SK-N-SH treated with all-trans-retinoic acid at 6 μM for 48 hours (cell line): ENCODE measurements at regions not wholly inside any gene's neighbourhood (a gene's known extent, or its start where the extent isn't known, plus 50 kb on each side); places are given as distances from the start of the nearest gene placed in this dataset.

ENCODE experiments used
- ATAC-seq: fragments of 200-7000 bp; cut with Tn5 transposase; 3 replicates; pipeline ENCODE4 v1.9.1; 2020; ENCODE audit warnings: mild to moderate bottlenecking, moderate library complexity
- ARNTL ChIP-seq: fragments of 450-650 bp; formaldehyde crosslinking; IDR thresholded peaks from 2 replicates; pipeline ENCODE4 v1.5.0; 2020; ENCODE audit warnings: low read depth, mild to moderate bottlenecking, moderate library complexity, borderline replicate concordance
- BACH2 ChIP-seq: fragments of 250-450 bp; sonication (Bioruptor Pico); IDR thresholded peaks from 2 replicates; pipeline ENCODE4 v1.9.0; 2021; ENCODE audit warnings: mild to moderate bottlenecking, borderline replicate concordance
- CSDC2 ChIP-seq: fragments of 250-450 bp; sonication (Bioruptor Pico); IDR thresholded peaks from 2 replicates; pipeline ENCODE4 v1.5.0; 2020; ENCODE audit warnings: mild to moderate bottlenecking, moderate library complexity
- ESRRG ChIP-seq: fragments of 250-450 bp; sonication (Bioruptor Pico); IDR thresholded peaks from 2 replicates; pipeline ENCODE4 v1.6.1; 2021; ENCODE audit warnings: mild to moderate bottlenecking
- GLIS3 ChIP-seq: fragments of 250-450 bp; sonication (Bioruptor Pico); IDR thresholded peaks from 2 replicates; pipeline ENCODE4 v1.5.0; 2020; ENCODE audit warnings: mild to moderate bottlenecking, moderate library complexity
- ISL1 ChIP-seq: fragments of 250-450 bp; sonication (Bioruptor Pico); IDR thresholded peaks from 2 replicates; pipeline ENCODE4 v2.1.2; 2022; ENCODE audit warnings: mild to moderate bottlenecking, moderate library complexity
- OSR1 ChIP-seq: fragments of 250-450 bp; sonication (Bioruptor Pico); IDR thresholded peaks from 2 replicates; pipeline ENCODE4 v1.8.0; 2022; ENCODE audit warnings: moderate library complexity, mild to moderate bottlenecking, inconsistent platforms
- PPARA ChIP-seq: fragments of 250-450 bp; sonication (Bioruptor Pico); IDR thresholded peaks from 2 replicates; pipeline ENCODE4 v1.5.0; 2020; ENCODE audit warnings: mild to moderate bottlenecking, borderline replicate concordance
- RARB ChIP-seq: fragments of 250-450 bp; sonication (Bioruptor Pico); IDR thresholded peaks from 2 replicates; pipeline ENCODE4 v1.8.0; 2021; ENCODE audit warnings: mild to moderate bottlenecking, moderate library complexity
- SNAI2 ChIP-seq: fragments of 250-450 bp; sonication (Bioruptor Pico); IDR thresholded peaks from 2 replicates; pipeline ENCODE4 v1.5.0; 2020; ENCODE audit warnings: mild to moderate bottlenecking, moderate library complexity
- TCF4 ChIP-seq: fragments of 250-450 bp; sonication (Bioruptor Pico); IDR thresholded peaks from 2 replicates; pipeline ENCODE4 v1.8.0; 2021; ENCODE audit warnings: mild to moderate bottlenecking, moderate library complexity, borderline replicate concordance
- TOX ChIP-seq: fragments of 250-450 bp; sonication (Bioruptor Pico); IDR thresholded peaks from 2 replicates; pipeline ENCODE4 v1.8.0; 2021; ENCODE audit warnings: mild to moderate bottlenecking, moderate library complexity, borderline replicate concordance
- ZFP3 ChIP-seq: fragments of 250-450 bp; sonication (Bioruptor Pico); IDR thresholded peaks from 2 replicates; pipeline ENCODE4 v1.5.0; 2020; ENCODE audit warnings: mild to moderate bottlenecking, moderate library complexity
- ZFP30 ChIP-seq: fragments of 450-650 bp; formaldehyde crosslinking; IDR thresholded peaks from 2 replicates; pipeline ENCODE4 v1.5.0; 2022; ENCODE audit warnings: mild to moderate bottlenecking, moderate library complexity
- ZNF565 ChIP-seq: fragments of 450-650 bp; formaldehyde crosslinking; conservative IDR thresholded peaks from 2 replicates; pipeline ENCODE4 v1.5.0; 2020; ENCODE audit warnings: low read depth, mild to moderate bottlenecking, moderate library complexity
- ZNF8 ChIP-seq: fragments of 450-650 bp; formaldehyde crosslinking; IDR thresholded peaks from 2 replicates; pipeline ENCODE4 v1.5.0; 2020; ENCODE audit warnings: mild to moderate bottlenecking, moderate library complexity
- TF ChIP-seq, protein P1 (sequence below): fragments of 250-450 bp; sonication (Bioruptor Pico); IDR thresholded peaks from 2 replicates; pipeline ENCODE4 v1.5.1; 2020; ENCODE audit warnings: low read depth, mild to moderate bottlenecking, moderate library complexity
- TF ChIP-seq, protein P2 (sequence below): fragments of 250-450 bp; sonication (Bioruptor Pico); IDR thresholded peaks from 2 replicates; pipeline ENCODE4 v1.5.0; 2020; ENCODE audit warnings: mild to moderate bottlenecking, moderate library complexity
- TF ChIP-seq, protein P3 (sequence below): fragments of 250-450 bp; sonication (Bioruptor Pico); IDR thresholded peaks from 2 replicates; pipeline ENCODE4 v1.8.0; 2021; ENCODE audit warnings: low read depth, mild to moderate bottlenecking, moderate library complexity, borderline replicate concordance
- TF ChIP-seq, protein P4 (sequence below): fragments of 250-450 bp; sonication (Bioruptor Pico); IDR thresholded peaks from 2 replicates; pipeline ENCODE4 v1.8.0; 2020; ENCODE audit warnings: mild to moderate bottlenecking, moderate library complexity, borderline replicate concordance

DNA sequence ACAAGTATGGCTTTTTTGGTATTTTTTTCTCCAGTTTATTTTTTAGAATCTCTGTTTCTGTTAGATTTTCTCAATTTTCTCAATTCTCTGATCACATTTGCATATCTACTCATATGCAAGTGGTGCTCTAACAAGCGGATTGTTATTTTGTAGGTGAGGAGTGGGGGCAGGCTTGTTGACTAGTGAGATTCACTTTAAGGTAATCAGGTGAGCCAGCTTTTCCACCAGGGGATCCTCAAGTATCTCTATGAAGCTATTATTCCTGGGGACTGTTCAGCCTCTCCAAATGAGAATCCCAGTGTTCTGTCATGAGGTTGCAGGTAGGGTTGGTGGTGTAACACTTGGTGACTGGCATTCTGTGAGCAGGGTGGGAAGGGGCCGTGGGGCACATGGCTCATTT, 274.3 kb upstream of the FERMT1 start:
- no peak for TF ChIP-seq ZFP3 (CRISPR knock-in tag)
- TF ChIP-seq, protein P1, sequence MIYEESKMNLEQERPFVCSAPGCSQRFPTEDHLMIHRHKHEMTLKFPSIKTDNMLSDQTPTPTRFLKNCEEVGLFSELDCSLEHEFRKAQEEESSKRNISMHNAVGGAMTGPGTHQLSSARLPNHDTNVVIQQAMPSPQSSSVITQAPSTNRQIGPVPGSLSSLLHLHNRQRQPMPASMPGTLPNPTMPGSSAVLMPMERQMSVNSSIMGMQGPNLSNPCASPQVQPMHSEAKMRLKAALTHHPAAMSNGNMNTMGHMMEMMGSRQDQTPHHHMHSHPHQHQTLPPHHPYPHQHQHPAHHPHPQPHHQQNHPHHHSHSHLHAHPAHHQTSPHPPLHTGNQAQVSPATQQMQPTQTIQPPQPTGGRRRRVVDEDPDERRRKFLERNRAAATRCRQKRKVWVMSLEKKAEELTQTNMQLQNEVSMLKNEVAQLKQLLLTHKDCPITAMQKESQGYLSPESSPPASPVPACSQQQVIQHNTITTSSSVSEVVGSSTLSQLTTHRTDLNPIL = no peak
- TF ChIP-seq OSR1 = no peak
- TF ChIP-seq ZFP30 (CRISPR knock-in tag) = no peak
- no peak for TF ChIP-seq TOX (CRISPR knock-in tag)
- TF ChIP-seq, protein P2, sequence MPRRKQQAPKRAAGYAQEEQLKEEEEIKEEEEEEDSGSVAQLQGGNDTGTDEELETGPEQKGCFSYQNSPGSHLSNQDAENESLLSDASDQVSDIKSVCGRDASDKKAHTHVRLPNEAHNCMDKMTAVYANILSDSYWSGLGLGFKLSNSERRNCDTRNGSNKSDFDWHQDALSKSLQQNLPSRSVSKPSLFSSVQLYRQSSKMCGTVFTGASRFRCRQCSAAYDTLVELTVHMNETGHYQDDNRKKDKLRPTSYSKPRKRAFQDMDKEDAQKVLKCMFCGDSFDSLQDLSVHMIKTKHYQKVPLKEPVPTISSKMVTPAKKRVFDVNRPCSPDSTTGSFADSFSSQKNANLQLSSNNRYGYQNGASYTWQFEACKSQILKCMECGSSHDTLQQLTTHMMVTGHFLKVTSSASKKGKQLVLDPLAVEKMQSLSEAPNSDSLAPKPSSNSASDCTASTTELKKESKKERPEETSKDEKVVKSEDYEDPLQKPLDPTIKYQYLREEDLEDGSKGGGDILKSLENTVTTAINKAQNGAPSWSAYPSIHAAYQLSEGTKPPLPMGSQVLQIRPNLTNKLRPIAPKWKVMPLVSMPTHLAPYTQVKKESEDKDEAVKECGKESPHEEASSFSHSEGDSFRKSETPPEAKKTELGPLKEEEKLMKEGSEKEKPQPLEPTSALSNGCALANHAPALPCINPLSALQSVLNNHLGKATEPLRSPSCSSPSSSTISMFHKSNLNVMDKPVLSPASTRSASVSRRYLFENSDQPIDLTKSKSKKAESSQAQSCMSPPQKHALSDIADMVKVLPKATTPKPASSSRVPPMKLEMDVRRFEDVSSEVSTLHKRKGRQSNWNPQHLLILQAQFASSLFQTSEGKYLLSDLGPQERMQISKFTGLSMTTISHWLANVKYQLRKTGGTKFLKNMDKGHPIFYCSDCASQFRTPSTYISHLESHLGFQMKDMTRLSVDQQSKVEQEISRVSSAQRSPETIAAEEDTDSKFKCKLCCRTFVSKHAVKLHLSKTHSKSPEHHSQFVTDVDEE (CRISPR knock-in tag) = no peak
- TF ChIP-seq BACH2 (CRISPR knock-in tag) = no peak
- TF ChIP-seq GLIS3 (CRISPR knock-in tag) = no peak
- TF ChIP-seq CSDC2 (CRISPR knock-in tag) = no peak
- TF ChIP-seq ISL1 (CRISPR knock-in tag) = no peak
- TF ChIP-seq, all 23 proteins: peak for 0

DNA sequence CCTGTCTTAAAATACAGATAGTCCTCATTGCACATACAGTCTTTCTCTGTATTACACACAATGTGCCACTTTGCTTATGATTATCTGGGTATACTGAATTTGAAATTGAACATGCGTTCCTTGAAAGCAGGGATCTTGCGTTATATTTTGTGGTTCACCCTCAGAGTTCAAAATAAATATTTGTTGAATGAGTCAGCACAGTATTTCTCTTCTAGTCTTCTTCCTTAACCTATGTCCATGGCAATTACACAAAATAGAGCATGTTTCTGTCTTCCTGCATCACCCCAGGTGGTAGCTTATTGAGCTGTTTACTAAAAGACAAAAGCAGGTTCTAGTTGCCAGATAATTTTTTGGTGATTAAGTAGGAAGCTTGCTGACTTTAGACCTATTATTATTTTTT, 272.9 kb upstream of the FERMT1 start:
- TF ChIP-seq GLIS3 (CRISPR knock-in tag) = no peak
- TF ChIP-seq ZFP30 (CRISPR knock-in tag) = no peak
- no peak for TF ChIP-seq SNAI2
- TF ChIP-seq OSR1 = no peak
- no peak for TF ChIP-seq PPARA (CRISPR knock-in tag)
- TF ChIP-seq ESRRG (CRISPR knock-in tag) = no peak
- TF ChIP-seq, protein P2 (CRISPR knock-in tag) = no peak
- no peak for TF ChIP-seq TOX (CRISPR knock-in tag)
- TF ChIP-seq, protein P1 = no peak
- TF ChIP-seq ZNF8 = no peak
- no peak for TF ChIP-seq ZNF565 (CRISPR knock-in tag)
- no peak for TF ChIP-seq TCF4
- TF ChIP-seq, protein P3, sequence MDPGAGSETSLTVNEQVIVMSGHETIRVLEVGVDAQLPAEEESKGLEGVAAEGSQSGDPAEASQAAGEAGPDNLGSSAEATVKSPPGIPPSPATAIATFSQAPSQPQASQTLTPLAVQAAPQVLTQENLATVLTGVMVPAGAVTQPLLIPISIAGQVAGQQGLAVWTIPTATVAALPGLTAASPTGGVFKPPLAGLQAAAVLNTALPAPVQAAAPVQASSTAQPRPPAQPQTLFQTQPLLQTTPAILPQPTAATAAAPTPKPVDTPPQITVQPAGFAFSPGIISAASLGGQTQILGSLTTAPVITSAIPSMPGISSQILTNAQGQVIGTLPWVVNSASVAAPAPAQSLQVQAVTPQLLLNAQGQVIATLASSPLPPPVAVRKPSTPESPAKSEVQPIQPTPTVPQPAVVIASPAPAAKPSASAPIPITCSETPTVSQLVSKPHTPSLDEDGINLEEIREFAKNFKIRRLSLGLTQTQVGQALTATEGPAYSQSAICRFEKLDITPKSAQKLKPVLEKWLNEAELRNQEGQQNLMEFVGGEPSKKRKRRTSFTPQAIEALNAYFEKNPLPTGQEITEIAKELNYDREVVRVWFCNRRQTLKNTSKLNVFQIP (CRISPR knock-in tag) = no peak
- no peak for TF ChIP-seq BACH2 (CRISPR knock-in tag)
- no peak for ATAC-seq

More for the DNA sequence above, 274.3 kb upstream of the FERMT1 start:
- ATAC-seq = no peak

DNA sequence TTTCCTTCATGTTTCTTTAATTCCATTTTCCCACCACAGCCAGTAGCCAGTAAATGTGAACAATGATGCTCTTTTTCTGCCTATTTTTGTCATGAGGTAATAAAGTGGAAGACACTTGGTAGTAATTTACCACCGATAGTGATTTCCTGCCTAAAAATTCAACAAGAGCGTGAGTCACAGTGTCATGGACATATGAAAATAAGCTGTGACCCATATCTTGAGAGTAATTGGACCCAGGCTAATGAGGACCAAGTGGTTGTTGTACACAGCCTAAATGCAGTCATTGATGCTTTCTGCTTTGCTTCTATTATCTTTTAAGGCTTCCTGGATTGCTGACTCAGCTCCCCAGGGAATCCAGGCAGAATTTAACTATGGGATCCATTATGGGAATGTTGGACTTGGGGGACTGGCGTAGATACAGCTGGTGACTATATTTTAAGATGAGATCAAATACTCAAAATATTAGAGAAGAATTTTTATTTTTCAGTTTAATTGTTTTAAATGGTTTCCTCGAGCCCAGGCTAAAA, 265.9 kb upstream of the FERMT1 start:
- no peak for ATAC-seq
- TF ChIP-seq GLIS3 (CRISPR knock-in tag) (no peak), ZFP3 (CRISPR knock-in tag) (no peak), CSDC2 (CRISPR knock-in tag) (no peak), ARNTL (no peak), RARB (no peak), BACH2 (CRISPR knock-in tag) (no peak), ZFP30 (CRISPR knock-in tag) (no peak), OSR1 (no peak), ZNF8 (no peak), TCF4 (no peak)
- TF ChIP-seq, protein P4, sequence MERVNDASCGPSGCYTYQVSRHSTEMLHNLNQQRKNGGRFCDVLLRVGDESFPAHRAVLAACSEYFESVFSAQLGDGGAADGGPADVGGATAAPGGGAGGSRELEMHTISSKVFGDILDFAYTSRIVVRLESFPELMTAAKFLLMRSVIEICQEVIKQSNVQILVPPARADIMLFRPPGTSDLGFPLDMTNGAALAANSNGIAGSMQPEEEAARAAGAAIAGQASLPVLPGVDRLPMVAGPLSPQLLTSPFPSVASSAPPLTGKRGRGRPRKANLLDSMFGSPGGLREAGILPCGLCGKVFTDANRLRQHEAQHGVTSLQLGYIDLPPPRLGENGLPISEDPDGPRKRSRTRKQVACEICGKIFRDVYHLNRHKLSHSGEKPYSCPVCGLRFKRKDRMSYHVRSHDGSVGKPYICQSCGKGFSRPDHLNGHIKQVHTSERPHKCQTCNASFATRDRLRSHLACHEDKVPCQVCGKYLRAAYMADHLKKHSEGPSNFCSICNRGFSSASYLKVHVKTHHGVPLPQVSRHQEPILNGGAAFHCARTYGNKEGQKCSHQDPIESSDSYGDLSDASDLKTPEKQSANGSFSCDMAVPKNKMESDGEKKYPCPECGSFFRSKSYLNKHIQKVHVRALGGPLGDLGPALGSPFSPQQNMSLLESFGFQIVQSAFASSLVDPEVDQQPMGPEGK (CRISPR knock-in tag) = no peak
- TF ChIP-seq, all 23 proteins: peak for 0
